Activated CD8-positive, alpha-beta memory T cell treated with anti-CD3 and anti-CD28 coated beads for 24 hours (primary cell): ENCODE measurements at regions not wholly inside any gene's neighbourhood (a gene's known extent, or its start where the extent isn't known, plus 50 kb on each side); places are given as distances from the start of the nearest gene placed in this dataset.
"Not testable (repeated sequence)": the region's sequence is repeated elsewhere in the genome, so short reads cannot be mapped to it uniquely, and the experiment has no call there.

Source experiments
- DNase-seq: peaks from one replicate; pipeline ENCODE4 v3.0.0-alpha.2; 2020

DNA sequence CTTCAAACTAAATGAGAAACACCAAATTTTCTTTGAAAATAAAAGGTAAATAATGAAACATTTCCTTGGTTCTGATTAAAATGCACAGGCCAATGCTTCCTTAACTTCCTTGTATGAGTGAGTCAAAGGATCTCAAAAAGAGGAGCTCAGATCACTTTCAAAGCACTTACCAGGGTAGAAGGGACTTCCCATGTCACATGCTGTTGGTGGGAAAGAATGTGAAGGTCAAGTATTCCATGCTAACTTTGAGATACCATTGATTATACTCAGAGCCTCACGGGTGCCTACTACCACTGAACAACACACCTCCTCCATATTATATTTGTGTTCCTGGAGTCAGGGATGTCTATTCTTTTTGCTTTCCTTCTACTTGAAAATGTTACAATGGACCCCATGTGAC is 233.5 kb upstream of the KIAA1217 start:
- DNase-seq = no peak

DNA sequence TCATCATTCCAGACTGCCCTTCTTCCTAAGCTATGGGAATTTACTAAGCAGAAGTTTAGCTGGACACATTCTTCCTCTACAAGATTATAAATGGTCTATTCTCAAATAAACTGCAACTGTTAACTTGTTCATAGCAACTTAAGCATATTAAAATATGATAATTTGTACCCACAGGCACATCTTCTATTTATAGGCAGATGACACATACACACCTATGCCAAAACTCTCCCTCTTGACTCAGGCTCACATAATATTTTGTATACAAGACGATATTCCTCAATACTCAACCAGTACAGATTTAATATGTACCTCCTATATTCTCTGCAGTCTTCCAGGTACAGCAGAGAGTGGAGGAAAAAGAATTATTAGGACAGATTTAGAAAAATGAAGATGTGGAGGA is 232.7 kb upstream of the KIAA1217 start:
- DNase-seq = no peak

- DNase-seq = no peak
Observed at GRCh38 chr10:23978317-23978716, 230.6 kb upstream of the KIAA1217 start.

GRCh38 chr10:23980094-23980493 is 228.8 kb upstream of the KIAA1217 start:
- no peak for DNase-seq

DNA sequence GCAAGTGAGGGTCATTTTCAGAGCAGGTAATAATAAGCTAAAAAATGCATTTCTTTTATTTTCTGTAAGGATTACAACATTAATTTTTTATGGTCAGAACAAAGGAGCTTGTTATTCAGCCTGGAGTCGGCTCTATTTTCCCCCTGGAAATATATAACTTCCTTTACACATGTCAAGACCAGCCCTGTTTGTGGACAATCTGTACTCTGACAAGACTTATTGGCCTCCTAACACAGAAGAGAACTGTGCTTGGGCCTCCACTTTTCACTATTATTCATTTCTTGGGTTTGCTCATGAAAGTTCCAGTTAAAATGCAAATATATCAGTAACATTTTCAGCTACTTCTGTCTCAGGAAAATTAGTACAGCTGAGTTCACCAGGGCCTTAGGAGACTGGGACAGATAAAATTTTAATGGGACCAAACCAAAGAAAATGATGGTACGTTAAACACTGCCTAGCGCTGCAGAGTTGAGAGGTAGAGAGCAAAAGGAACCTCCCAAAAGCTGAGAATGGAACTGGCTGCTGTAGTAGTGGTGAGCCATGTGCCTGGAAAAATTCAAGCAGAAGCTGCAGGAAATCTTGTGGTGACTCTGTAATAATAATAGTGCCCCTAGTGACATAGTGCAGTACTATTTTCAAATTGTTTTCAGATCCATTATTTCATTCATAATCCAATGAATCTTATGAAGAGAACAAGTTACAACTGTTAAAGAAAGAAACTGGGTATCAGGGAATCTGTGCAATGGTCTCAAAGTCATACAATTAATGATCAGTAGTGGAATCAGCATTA is 227.2 kb upstream of the KIAA1217 start:
- no peak for DNase-seq

GRCh38 chr10:23984405-23984804 is 224.5 kb upstream of the KIAA1217 start:
- DNase-seq = not testable (repeated sequence)

DNA sequence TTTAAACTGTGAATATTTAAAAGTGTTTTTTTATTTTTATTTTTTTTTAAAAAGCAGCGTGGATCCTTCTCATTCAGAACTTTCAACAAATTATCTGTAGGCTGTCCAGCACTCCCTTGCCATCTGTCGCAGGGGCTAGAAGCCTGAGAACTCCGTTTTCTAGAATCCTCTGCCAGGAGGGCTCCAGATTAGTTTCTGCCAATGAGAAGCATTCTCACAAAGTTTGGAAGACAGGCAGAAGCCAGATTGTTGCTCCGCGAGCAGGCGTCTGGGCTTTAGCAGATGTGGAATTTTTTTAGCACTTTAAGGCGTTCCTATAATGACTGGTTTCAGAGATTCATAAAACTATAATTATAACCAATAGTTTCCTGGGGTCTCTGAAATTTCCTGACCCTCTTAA is 220.9 kb upstream of the KIAA1217 start:
- no peak for DNase-seq

- no peak for DNase-seq
Observed at GRCh38 chr10:23994459-23995046, 214.4 kb upstream of the KIAA1217 start.

- DNase-seq = no peak
Observed at GRCh38 chr10:23999445-23999844, 209.5 kb upstream of the KIAA1217 start.

GRCh38 chr10:24000271-24000813 is 208.6 kb upstream of the KIAA1217 start:
- no peak for DNase-seq

DNA sequence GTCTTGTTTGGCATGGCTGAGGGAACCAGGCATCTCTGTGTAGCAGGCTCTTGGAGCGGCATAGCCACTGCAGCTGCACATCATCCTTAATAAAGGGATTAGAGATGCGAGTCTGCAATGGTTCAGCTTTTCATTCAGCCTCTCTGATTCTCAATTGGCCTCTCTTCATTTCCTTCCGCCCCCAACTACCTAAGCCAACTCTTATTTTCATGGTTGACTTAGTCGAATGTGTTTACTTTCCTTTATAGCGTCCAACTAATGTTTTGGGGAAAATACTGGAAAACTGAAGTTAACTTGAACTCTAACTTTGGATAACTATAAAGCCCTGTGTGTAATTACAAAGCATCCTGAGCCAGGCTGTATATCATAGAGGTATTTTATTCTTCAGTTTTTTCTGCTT is 202.2 kb upstream of the KIAA1217 start:
- DNase-seq = no peak

DNA sequence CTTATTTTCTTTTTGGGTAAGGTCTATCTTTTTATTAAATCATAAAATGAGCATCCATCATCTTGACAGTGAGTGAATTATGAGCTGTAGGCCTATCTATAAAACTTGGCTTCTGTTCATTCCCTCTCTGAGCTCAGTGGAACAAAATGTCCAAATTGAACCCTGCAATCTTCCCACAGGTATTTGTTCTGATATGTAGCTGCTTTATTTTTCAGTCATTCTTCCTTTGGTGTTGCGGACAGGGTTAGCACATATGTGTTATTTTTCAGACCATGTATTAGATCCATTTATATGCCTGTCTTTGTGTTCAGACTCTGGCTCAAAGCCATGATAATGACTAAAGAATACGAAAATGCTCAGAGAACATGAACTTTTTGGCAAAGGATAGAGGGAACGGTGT is 201.6 kb upstream of the KIAA1217 start:
- no peak for DNase-seq

- no peak for DNase-seq
Observed at GRCh38 chr10:24008164-24009091, 200.5 kb upstream of the KIAA1217 start.

DNA sequence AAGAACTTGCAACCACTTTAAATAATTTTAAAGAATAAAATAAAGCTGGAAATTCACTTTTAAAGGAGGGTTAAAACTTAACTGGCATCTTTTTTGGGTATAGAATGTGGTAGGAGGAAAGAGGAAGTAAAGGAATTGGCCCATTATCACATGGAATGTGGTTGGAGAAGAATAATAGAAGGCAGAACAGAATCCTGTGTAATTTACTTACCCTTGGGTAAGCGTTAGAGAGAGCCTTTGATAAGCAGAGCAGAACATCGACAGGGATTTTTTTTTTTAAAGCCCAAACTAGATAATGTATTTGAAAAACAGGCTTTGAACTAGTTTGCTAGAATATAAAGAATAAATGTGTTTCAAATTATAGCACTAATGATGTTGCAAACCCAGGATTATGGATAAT is 199.8 kb upstream of the KIAA1217 start:
- no peak for DNase-seq

DNA sequence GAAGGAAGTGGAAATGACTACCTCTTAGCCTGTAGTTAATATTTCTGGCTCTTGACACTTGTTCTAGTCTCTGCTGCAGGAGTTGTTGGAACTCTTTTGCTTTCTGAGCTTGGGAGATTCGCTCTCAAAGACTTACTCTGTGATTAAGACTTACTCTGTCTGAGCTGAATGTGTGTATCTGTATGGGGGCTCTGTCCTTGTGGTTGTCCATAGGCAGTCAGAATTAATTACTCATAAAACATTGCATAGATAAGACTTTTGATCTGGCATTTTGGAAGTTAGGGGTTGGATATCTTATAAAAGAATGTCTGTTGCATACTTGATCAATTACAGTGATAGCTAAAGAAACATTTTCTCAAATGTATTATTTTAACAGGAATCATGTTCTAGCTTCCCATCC is 199.2 kb upstream of the KIAA1217 start:
- no peak for DNase-seq

DNA sequence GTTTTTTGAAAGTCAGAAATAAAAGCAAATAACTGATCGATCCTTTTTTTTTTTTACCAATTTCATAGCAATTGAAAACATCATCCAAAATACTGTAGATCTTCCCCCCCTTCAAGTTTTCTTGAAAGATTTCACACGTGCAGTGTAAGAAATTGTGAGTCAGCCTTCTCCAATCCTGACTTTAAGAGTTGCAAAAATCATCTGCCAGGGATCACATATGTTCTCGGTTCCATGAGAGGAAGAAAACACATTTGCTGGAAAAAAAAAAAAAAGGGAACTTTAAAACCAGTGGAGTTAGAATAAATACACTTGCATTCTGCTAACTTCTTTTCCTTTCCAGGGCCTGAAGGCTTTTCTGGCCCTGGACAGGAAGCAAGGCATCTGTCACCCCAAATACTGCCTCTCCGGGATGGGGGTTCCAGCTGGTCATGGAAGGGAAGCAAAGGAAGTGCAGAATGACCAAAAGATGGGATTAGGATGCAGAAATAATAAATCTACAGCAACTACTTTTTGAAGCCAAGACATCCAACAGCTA is 198.4 kb upstream of the KIAA1217 start:
- DNase-seq = no peak

- no peak for DNase-seq
Observed at GRCh38 chr10:24012249-24012803, 196.6 kb upstream of the KIAA1217 start.

GRCh38 chr10:24027107-24027506 is 181.8 kb upstream of the KIAA1217 start:
- DNase-seq = no peak

DNA sequence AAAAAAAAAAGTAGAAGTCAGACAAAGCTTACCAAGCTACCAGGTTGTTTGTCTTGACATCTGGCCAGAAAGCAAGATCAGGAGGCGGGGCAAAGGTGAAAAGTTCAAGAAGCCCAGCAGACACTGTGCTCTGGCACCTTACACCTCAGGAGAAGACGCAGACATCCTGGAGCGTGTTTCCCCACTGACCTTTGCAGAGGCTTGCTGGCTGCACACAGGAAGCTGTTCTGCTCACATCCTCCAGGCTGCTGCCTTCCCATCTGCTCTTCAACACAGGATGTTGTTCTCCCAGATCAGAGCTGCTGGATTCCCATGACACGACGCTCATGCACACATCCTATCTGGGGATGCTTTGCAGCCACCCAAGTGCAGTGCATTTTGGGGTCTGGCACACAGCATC is 174.4 kb upstream of the KIAA1217 start:
- DNase-seq = no peak

DNA sequence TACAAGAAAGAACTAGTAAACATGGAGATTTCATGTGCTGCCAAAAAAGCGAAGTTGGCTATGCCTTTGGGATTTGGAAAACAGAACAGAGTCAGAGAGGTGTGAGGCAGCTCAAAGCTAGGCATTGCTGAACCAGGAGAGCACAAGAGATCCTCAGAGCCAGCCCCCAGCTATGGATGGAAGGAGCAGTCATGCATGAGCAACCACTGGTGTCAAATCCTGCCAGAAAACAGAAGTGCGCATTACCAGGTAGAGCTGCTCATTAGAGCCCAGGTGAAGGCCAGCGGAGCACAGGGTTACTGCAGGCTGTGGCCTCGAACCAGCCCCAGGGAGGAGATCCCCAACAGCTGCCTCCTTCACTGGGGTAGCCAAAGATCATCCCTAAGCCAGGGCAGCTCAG is 173.2 kb upstream of the KIAA1217 start:
- no peak for DNase-seq

DNA sequence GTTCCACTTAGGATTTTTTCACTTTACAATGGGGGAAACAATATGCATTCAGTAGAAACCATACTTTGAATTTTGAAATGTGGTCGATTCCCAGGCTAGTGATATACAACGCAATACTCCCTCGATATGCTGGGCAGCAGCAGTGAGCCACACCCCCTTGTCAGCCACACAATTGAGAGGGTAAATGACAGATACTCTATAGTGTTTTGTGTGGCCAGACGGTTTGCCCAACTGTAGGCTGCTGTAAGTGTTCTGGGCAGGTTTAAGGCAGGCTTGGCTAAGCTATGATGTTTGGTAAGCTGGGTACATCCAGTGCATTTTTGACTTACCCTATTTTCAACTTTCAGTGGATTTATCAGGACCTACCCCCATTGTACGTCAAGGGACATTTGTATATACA is 169.6 kb upstream of the KIAA1217 start:
- DNase-seq = no peak

DNA sequence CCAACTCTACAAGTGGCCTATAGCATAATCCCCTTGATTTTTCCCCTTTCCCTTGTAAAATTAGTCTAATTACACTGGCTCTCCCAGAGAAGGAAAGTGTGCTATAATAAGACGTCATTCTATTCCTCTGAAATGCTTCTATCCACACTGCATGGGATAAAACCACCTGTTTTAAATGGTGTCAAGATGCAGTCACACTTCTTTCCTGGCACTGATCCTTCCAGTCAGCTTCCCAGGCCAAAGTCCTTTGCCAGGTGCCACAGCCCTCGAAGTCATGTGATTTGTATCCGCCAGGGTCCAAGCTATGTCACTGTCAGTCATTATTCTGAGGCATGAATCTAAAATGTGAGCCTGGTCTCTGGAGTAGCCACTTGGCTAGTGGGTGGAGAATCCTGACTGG is 169.0 kb upstream of the KIAA1217 start:
- no peak for DNase-seq

GRCh38 chr10:24041034-24041433 is 167.9 kb upstream of the KIAA1217 start:
- DNase-seq = no peak
